HG02798 (cell line): ENCODE measurements at regions not wholly inside any gene's neighbourhood (a gene's known extent, or its start where the extent isn't known, plus 50 kb on each side); places are given as distances from the start of the nearest gene placed in this dataset.
"Not testable (repeated sequence)": the region's sequence is repeated elsewhere in the genome, so short reads cannot be mapped to it uniquely, and the experiment has no call there.

Source experiments
- ATAC-seq: cut with Tn5 transposase; IDR thresholded peaks from one replicate; pipeline ENCODE4 v1.9.1; 2021; ENCODE audit warnings: mild to moderate bottlenecking; ENCODE audit not compliant: unreplicated experiment, poor library complexity

DNA sequence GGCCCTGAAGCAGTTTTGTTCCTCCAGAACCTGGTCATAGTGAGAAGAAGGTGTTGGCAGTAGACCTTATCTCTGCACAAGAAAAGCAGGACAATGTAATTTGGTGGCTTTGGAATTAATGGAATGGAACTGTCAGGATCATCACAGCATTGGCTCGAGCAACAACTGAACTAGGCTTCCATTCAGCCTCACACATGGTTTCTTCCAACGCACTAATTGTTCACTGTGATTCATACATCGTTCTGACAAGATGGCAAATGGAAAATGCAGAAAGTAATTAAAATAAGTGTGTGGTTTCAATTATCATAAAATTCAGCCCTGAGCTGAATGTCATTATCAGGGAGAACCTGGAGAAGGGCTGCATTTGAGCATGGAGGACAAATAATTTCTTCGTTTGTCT, 80.6 kb downstream of the MFSD1 start:
- no peak for ATAC-seq

DNA sequence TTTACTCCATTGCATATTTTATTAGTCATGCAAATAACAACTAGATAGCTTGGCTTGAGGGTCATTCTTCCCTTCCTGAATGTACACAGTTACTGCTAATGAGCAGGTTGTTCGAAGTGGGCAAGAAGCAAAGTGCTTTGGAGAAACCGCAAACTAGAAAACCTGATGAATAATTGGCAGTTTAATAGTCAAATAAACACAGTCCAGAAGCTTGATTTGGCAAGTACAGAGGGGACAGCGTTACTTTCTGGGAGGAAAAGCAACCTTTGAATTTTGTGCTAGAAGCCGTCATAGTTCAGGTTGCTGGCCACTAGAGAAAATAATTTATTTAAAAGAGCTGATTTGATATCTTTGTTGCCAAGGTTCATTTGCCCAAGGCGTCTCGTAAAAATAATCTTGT, 94.9 kb downstream of the MFSD1 start:
- no peak for ATAC-seq

DNA sequence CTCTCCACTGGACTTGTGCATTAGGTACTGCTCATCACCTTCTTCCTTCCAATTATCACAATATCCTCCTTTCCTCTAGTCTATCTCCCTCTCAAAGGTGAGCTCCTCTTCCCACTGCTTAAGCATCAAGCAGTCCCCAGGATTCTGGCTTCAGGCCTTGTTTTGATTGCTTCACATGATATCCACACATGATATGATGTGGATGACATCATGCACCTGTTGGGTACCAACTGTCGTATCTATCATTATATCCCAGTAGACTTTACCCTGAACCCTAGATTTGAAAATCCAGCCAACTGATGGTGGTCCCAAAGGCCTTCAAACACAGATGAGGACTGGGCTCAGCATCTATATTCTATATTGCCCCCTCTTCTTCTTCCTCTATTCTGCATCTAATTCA, 104.9 kb downstream of the MFSD1 start:
- ATAC-seq: no peak

DNA sequence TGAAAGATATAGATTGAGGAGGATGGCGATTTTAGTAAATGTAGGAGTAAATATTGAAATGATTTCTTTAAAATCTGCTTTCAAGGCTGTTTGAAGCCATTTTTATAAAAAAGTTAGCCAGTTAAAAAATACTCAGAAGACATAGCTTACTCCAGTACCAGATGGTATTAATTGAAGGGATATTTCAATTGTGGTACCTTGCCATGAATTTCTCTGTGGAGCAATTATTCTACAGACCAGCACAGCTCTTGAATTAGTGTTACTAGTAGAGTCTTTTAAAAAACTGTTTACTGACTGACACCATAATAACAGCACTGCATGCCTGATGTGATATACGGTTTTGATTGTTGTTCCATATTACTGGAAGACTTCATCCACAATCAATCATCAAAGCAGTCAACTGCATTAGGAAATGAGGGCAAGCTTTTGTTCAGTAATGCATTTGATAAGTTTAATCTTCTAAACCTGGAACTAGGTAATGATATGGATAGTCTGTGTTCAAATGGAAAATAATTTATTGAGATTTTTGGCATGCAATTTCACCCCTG, 106.4 kb downstream of the MFSD1 start:
- no peak for ATAC-seq

DNA sequence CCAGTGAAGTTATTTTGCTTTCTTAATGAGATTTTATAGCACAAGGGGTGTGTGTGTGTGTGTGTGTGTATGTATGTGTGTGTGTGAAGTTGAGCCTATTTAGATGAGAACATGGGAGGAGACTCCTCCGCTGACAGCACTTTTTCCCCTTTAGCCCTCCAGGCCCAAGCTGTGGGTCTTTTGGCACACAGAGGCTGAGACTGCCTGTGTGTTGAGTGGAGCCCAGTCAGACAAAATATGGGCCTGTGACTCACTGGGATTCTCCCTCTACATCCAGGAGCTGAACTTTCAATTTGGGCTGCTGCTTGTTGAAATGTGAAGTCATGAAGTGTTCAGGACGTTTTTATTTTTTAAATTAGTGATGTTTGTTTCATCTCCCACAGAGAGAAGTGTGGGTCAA, 108.0 kb downstream of the MFSD1 start:
- ATAC-seq: no peak

DNA sequence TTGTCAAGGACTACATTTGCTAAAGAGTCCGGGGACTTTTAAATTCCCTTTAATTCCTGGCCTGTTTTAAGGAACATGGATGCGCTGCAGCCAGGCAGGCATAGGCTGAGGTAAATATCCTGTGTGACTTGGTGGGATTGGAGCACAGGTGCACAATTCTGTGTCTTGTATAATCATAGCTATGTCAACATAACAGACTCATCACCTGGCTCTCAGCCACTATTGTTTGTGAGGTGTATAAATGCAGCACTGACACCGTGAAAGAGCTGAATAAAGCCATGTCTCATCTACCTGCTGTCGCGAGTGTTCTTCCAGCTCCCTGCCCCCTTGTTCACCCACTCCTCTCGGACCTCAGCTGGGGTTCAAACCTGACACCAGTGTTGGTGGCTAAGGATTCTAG, 109.7 kb downstream of the MFSD1 start:
- no peak for ATAC-seq

DNA sequence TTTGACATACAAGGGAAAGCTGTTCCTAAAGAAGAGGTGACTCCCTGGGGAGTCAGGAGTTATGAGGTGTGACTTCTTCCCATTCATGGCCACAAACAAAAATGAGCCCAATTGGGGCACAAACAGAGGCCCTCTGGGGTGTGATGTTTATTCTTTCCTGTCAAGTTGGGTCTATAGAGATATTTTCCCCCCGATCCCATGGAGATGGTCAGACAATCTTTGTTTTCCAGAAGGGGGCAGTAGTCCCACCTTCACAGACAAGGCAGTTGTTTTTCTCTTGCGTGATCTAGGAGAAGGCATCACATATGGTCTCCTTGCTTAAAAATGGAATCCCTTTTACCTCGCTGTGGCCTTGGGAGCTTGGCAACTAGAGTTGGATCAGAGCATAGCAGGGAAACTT, 110.3 kb downstream of the MFSD1 start:
- no peak for ATAC-seq

DNA sequence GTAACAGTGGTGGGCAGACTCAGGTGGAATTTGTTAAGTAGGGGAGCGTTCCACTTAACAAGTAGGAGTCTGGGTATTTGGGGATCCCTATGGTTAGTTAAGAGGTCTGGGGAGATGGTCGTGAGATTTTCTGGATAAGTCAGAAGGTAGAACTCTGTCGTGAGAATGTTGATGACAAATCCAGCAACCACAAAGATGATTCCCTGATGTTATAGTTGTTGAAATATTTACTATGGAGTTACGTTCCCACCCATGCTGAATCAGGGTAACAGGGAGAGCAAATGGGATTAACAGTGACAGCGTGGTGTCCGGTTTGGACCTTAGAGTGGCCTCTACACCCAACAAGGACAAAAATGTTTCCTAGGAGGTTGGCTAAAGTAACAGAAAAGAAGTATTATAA, 110.8 kb downstream of the MFSD1 start:
- ATAC-seq: no peak

DNA sequence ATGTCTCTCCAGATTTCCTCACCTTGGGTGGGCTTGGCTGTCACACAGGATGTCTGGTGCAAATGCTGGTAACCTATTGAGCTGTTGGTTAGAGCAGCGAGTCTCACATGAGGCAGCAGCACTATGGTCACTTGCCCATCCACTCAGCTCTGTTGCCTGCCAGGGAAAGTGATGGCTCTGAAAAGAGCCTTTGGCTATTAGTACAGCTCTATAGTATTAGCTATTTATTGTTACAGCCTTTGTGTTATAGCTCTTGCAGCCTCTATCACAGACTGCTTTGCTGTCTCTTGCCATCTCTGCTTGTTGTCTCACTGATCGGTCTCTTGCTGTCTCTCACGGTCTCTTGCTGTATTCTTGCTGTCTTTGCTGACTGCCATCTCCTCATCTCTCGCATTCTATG, 114.3 kb downstream of the MFSD1 start:
- no peak for ATAC-seq

DNA sequence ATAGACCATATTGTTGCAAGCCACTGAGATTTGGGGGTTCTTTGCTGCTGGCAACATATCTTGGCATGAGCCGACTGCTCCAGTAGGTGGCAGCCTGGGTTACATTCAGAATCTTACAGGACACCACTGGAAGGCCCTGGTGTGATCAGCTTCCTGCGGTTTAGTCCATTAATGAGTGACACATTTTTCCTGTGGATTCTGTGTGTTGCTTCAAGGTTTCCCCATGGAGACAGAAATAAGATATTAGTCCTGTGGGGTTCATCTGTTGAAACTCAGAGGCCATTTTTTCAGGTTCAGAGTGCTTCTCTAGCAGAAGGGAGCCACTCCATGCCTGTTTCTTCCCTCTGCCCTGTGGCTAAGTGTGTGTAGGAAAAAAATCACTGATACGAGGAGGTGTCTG, 116.2 kb downstream of the MFSD1 start:
- ATAC-seq: peak; percentile 86

DNA sequence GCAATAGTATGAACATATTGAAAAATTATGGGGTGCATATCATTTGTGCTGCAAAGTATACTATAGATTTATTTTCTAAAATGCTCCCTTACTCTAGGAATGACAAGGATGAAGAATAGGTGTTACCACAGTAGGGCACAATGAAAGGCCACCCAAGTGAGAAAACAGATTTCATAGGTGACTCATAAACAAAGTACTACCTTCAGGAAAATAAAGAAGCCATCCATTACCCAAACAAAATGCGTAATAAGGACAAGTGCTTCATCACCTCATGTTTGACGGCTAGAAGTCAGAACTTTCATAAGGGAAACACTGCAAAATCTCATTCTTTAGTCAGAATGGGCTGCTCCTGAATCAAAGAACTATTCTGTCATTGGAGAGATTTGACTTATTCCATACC, 116.6 kb downstream of the MFSD1 start:
- ATAC-seq: no peak

DNA sequence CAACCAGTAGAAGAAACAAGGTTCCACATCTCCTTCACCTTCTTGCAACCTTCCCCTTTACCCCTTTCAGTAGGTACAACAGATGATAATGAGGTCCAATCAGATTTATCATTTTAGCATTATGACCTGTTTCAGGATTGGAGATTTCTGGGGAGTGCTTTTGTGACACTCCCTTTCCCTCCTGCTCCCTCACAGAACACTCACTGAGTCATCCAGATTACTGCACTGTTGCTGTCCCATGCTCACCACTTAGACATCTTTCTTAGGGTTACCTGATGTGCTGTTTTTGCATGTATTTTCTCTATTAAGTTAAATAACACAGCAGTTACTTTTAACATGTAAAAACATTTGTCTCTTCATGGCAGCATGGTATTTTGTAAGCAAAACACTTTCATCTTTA, 118.5 kb downstream of the MFSD1 start:
- no peak for ATAC-seq

DNA sequence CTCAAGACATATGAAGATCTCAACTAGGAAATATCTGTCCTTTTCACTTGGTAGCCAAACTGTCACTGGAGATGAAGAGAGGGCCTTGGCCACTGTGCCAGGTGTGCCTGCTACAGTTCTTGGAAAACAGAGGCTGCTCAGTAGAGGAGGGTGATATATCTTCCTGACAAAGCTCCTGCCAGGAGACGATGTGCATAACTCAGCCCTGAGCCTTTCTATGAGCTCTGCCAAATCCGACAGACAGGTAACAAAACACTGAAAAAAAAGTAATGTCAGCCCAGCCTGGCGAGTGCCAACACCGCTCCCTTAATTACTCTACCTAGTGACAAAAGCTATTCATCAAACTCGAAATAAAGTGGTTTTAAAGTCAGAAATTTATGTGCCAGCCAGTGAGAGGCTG, 123.2 kb downstream of the MFSD1 start:
- ATAC-seq: no peak

DNA sequence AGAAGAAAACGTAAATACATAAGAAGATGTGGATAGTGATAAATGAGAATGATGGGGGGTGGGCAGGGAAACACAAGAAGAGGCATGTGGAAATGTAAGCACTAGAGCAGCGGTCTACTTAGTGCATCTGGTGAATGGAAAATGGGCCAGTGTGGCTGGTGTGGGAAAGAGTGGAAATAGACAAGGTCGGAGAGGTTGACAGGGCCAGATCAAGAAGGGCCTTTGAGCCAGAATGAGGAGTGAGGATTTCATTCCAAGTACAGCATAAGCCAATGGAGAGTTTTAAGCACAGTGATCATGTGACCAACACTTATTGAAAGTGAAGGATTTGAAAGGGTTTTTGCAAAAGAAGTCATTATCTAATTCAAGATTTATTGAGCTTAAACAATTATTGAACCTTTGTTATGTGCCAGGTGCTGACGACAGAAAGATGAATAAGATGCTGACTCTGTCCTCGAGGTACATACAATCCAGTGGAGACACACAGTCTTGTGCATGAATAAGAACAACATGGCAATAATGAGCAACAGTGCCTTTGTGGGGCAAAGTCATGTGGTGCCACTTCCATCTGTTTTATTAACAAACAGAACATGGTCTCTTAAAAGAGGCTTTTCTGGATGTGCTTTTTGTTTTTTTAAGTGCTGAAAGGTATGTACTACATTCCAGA, 124.1 kb downstream of the MFSD1 start:
- no peak for ATAC-seq

DNA sequence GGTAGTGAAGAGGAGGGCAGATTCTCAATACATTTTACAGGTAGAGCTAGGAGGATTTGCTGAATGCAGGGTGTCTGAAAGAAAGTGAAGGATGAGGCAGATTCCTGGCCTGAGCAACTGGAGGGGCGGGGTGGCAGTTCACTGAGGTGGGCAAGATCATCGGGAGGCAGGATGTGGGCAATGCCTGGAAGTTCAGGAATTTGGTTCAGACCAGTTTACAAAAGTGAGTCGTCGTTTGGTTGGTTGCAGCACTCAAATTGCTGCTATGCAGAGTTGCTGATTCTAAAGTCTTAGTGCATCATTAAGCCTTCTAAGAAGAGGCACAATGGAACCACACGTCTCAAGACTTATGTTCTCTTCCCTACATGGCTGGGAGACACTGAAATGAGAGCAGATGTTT, 134.0 kb downstream of the MFSD1 start:
- ATAC-seq: no peak

DNA sequence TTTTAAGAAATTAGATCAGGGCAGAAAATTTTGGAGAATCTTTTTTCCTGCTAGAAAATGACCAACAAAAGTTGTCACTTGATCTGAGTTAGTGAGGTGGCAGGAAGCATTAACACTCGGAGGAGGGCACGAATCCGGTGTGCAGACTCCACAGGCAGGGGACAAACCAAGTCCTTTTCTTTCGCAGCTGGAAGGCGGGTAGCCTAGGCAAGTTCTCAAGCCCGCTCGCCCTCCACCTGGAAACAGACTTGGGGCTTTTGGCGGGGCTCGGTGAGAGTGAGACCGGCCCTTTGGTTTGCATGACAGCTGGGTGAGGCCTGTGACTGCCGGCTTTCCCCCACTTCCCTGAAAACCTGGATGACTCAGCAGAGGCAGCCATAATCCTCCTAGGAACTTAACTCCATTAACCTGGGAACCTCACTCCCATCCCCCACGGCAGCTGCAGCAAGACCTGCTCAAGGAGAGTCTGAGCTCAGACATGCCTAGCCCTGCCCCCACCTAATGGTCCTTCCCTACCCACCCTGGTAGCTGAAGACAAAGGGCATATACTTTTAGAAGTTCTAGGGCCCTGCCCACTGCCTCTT, 134.8 kb downstream of the MFSD1 start:
- no peak for ATAC-seq

DNA sequence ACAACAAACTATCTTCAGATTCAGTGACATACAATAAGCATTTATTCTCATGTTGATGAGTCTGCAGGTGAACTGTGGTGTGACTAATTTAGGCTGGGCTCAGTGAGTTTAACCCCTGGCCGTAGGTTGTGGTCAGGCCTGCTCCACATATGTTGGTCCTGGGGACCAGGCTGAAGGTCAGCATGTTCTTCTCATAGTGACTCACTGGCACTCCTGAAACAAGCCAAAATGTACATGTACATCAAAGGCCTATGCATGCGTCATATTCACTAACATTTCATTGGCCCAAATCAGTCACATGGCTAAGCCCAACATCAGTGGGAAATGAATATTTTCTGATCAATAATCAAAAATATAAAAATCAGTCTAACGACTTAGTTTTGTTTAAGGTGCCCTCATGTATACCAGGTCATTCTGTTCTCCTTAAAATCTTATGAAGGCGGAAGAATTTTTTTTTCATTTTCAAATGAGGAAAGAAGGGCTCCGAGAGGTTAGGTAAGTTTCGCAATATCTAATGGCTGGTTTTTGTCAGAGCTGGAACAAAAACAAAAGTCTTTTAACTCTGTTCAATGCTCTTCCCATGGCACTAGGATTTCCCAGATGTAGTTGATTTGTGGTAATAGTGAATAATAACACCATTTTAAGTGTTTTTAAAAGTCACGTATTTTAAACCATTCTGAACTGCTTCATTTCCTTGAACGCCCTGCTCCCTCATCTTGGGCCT, 148.5 kb downstream of the MFSD1 start:
- no peak for ATAC-seq

DNA sequence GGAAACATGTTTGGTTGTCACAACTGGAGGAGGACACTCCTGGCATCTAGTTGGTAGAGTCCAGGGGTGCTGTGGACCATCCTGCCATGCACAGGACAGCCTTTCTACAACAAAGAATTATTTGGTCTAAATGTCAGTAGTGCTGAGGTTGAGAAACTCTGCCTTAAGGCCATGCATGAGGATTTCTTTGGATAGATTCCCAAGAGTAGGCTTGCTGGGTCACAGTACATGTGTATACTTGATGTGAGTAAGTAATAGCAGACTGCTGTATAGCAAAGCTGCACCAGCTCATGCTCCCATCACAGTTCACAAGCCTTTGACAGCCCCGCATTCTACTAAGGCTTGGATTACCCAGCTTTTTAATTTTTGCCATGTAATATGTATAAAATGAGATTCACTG, 151.3 kb downstream of the MFSD1 start:
- no peak for ATAC-seq

DNA sequence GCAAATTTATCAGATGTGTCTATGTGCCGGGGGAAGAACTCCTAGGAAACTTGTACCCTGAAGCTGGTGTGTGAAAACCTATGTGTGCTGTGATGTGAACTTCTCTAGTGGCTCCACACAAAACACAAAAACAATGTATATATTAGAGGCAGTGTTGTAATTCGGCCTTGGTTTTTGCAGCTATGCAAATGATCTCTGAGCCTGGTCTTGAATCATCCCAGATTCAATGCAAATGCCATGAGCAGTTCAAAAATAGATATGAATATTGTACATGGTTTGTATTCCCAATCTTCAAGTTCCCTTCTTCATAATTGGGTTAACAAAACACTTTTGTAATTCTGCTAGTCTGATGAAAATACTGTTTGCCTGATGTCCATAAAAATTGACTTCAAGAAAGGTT, 152.6 kb downstream of the MFSD1 start:
- ATAC-seq: no peak

DNA sequence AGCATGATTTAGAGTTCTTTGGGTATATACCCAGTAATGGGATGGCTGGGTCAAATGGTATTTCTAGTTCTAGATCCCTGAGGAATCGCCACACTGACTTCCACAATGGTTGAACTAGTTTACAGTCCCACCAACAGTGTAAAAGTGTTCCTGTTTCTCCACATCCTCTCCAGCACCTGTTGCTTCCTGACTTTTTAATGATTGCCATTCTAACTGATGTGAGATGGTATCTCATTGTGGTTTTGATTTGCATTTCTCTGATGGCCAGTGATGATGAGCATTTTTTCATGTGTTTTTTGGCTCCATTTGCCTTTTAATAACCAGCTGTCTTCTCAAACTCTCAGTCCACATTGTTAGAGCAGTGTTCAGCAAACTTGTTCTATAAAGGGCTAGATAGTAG, 155.9 kb downstream of the MFSD1 start:
- ATAC-seq: not testable (repeated sequence)

DNA sequence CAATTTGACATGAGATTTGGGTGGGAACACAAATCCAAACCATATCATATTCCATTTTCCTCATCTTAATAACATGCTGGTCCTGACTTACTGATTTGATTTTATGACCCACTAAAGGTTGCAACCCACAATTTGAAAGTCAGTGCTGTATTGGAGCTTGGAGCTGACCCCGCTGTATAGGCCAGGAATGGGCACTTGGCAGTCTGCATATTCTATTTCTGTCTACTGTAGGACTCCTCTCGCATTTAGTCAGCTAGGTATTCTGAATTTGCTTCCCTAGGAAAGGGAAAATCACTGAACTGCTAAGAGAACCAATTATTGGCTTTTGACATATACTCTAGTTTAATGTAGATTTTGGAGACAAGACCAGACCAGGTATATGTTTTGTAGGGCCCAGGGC, 157.0 kb downstream of the MFSD1 start:
- ATAC-seq: no peak

DNA sequence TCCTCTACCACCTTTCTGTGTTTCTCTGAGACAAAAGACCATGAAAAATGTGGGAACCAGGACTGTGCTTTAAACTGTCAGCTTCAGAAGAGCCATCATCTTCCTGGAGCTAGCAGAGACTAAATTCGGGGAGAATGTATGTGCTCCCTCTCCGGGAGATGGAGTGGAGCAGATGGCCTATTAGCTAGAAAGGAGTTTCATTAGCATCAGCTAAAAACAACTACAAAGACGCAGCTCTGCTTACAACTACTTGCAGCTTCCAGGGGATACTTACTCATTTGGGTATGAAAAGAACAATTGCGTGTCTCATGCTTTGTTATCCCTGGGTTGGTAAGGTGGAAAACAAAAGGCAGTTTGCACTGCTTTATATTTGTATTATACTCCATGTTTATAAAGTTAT, 159.6 kb downstream of the MFSD1 start:
- ATAC-seq: no peak
